GM12873 (cell line): ENCODE measurements at regions not wholly inside any gene's neighbourhood (a gene's known extent, or its start where the extent isn't known, plus 50 kb on each side); places are given as distances from the start of the nearest gene placed in this dataset.

ENCODE experiments used
- CTCF ChIP-seq: IDR thresholded peaks from 2 replicates; pipeline ENCODE4 v1.5.1; 2012; ENCODE audit warnings: low read depth, mild to moderate bottlenecking, moderate library complexity, low read length, control low read depth; ENCODE audit not compliant: insufficient read depth; ENCODE audit errors: missing control alignments

GRCh38 chr13:76380446-76381065 is 505.6 kb downstream of the KCTD12 start:
- no peak for TF ChIP-seq CTCF

DNA sequence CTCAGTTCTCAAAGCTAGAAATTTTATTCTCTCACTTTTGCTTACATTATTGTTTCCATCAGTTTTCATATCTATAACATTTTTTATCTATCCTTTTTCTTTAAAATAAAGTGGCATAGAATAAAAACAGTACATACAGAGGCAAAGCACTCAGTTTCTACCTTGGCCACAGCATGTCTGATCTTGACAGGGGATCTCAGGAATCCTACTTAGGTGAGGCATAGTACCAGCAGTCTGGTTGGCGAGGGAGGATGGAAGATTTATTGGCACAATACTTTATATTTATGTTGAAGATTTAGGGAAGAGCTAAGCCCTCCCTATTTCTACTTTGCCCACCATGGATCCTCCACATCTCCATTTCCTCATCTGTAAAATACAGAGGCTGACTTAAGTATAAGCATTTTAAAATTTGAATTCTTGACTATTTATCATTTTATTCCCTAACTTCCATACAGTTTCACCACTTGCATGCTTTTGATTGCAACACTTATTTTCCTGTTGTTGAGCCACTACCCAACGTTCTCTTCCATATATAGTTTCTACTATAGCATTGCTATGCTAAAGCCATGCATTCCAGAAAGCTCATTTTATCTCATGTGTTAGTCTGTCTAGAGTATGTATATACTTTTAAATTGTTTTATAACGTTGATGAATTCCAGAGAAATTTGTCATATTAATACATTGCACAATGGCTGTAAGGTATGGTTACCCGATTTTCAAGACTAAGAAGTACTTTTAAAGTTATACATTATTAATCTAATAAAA is 506.7 kb downstream of the KCTD12 start:
- TF ChIP-seq CTCF: no peak

DNA sequence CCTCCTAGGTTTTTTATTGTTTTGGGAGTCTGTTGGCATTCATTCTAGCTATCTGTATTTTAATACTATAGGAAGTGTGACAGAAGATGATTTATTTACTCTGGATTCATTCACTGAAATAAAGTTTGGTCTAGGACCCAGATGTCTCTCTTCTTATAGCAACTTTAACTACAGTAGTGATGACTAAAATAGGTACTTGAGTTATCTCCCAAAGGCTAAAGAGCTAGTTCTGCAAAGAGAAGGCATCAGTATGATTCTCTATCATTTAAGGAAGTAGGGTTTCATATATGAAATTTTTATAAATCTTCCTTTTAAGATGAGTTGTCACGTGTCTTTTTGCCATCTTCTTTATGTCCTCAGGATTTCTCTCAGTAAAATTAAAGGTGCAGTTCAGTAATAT is 507.4 kb downstream of the KCTD12 start:
- no peak for TF ChIP-seq CTCF

DNA sequence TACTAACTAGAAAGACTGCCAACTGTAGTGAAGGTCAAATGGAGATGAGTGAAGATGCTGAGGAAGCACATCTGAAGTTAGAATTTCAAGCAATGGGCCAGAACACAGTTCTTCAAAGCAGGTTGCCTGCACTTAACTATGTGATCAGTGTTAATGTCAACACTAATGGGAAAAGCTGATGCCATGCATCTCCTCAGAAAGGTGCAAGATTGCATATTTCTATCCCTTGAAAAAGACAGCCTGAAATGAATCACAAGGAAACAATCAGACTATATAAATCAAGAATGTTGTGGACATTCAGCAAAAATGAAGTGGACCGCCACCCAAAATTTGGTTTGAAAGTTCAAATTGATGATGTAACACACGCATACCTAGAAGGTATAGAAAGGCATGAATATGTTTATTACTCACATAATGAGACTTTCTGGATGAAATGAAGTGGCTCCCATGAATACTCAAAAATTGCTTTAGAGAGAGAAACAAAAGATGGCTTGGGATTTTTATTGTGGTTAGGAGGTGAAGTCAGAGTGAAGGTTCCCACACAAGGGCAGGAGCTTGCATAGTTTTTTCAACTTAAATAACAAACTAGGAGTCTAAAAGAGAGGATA is 522.4 kb downstream of the KCTD12 start:
- no peak for TF ChIP-seq CTCF

DNA sequence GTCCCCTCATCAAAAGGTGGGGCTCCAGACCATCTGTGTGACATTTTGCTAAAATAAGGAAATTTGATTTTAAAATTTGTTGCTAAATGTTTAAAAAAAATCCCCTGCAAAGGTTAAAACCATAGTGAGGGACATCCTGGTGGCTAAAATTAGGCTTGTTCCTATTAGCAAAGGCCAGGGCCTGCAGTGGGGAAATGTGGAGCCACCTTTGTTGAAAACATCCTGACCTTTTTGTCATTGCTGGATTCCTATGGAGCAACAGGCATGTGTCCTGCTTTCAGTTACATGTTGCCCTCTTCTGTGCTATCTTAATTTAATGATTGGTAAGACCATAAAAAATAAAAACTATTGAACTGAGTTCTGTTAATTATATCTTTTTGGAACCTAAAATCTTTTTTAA is 524.3 kb downstream of the KCTD12 start:
- TF ChIP-seq CTCF: no peak

- no peak for TF ChIP-seq CTCF
These were observed 534.5 kb downstream of the KCTD12 start for GRCh38 chr13:76351541-76352229.

DNA sequence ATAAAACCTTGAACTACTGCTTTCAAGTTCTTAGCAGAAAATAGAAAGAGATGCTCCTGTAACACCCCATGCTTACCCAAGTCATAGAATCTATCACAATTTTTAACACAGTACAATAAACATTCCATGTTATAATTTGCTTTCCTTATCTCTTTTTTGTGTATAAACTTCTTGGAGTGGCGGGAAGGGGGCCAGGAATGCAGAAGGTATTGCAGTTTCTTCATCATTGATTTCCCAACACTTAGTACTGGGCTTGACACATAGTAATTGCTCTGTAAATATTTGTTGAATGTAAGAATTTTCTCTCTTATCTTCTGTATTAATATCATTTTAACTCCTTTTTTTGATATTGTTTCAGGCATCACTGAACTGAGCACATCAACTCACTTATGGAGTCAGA is 535.8 kb downstream of the KCTD12 start:
- TF ChIP-seq CTCF: no peak
